ENCODE measurements at regions not wholly inside any gene's neighbourhood (a gene's known extent, or its start where the extent isn't known, plus 50 kb on each side); places are given as distances from the start of the nearest gene placed in this dataset.

DNA sequence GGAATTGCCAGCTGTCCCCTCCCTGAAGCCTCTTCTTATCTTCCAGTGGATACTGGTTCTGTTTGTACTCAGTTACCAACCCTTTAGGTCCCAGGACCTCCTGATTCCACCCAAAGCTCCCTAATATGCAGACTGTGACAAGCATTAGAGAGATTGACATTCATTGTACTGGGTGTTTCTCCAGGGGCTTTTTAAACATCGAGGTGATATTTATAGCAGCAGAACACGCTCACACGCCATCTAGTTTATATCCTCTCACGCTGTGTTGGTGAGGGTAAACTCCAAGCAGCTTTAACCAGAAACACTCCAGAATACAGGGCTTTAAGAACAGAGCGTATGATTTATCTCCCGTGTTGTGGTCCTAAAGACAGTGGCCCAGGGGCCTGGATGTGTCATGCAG lies 238.4 kb downstream of the IRF8 start:
- Histone ChIP-seq H3K4me3 (ENCODE audit: low read length) (no peak overlapping the region), H3K4me1 (ENCODE audit: control insufficient read depth, insufficient read depth, low read length) (no peaks in the 10 kb centered on the region), H3K27me3 (ENCODE audit: control insufficient read depth, insufficient read depth, low read length) (peaks cover 34% of the 10 kb centered on the region), H3K36me3 (ENCODE audit: control insufficient read depth, insufficient read depth, low read length) (no peaks in the 10 kb centered on the region), H3K9me3 (replicated peaks; ENCODE audit: control insufficient read depth, low read depth, low read length) (peaks cover 2% of the 10 kb centered on the region), H3K27ac (ENCODE audit: low read length) (no peak overlapping the region)
- 80% methylated on average over 1 of the region's 6 CpGs for WGBS (ENCODE audit: insufficient coverage)
- DNase-seq: no peak

DNA sequence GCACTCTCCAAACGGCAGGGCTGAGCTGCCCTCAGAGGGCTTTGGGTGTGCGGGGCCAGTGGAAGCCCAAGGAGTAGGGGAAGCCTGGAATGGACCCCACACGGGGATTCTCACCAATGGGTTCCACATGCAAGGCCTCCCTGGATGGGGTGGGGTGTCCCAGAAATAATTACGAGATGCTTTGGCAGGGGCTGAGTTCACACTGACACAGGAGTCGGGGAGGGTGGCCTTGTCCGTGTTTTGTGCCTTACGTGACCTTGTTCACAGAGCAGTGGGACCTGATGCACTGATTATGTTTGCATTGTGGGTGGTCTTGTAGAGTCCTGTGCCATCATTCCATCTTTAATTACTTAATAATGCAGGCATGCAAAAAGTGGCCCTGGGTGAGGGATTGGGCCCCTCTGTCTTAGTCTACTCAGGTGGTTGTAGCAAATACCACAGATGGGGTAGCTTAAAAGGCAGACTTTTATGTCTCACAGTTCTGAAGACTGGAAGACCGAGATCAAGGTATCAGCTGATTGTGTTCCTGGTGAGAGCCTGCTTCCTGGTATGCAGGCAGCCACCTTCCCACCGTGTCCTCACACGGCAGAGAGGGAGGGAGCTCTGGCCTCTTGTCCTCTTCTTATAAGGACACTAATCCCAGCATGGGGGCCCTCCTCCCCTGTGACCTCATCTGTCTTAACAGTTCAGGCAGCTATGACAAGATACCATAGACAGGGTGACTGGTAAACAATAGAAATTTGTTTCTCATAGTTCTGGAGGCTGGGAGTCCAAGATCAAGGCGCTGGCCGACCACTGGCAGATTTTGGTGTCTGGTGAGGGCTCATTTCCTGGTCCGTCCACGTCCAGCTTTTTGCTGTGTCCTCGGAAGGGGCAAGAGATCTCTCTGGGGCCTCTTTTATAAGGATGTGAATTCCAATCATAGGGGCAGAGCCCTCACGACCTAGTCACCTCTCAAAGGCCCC lies 239.4 kb downstream of the IRF8 start:
- 65% methylated on average over 8 of the region's 16 CpGs for WGBS (ENCODE audit: insufficient coverage)
- H3K36me3 ChIP-seq (ENCODE audit: control insufficient read depth, insufficient read depth, low read length): no peaks in the 10 kb centered on the region
- no peaks in the 10 kb centered on the region for H3K4me1 ChIP-seq (ENCODE audit: control insufficient read depth, insufficient read depth, low read length)
- peaks cover 33% of the 10 kb centered on the region for H3K27me3 ChIP-seq (ENCODE audit: control insufficient read depth, insufficient read depth, low read length)
- peaks cover 2% of the 10 kb centered on the region for H3K9me3 ChIP-seq (replicated peaks; ENCODE audit: control insufficient read depth, low read depth, low read length)
- H3K27ac ChIP-seq (ENCODE audit: low read length): no peak overlapping the region
- DNase-seq: no peak
- no peak overlapping the region for H3K4me3 ChIP-seq (ENCODE audit: low read length)

DNA sequence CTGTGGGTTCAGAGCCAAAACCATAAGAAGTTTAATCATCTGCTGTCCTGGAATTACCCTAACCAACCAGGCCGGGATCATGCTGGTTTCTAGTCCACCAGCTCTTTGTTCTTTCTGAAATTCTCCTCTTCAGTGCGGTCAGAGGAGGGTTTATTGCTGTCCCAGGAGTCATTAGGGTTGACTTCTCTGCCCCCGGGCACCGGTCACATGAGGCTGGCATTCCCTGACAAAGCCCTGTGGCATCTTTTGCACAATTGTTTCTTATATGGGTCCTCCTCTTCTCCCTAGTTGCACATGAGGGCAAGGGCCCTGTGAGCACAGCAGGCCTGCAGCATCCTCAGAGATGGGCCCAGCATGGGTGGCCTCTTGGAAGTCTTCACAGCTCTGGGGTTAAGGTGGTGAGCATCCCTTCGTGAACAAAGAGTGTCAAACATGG lies 243.9 kb downstream of the IRF8 start:
- H3K4me1 ChIP-seq (ENCODE audit: control insufficient read depth, insufficient read depth, low read length): no peaks in the 10 kb centered on the region
- DNase-seq: no peak
- H3K36me3 ChIP-seq (ENCODE audit: control insufficient read depth, insufficient read depth, low read length): no peaks in the 10 kb centered on the region
- 78% methylated on average over 4 of the region's 5 CpGs for WGBS (ENCODE audit: insufficient coverage)
- peaks cover 14% of the 10 kb centered on the region for H3K27me3 ChIP-seq (ENCODE audit: control insufficient read depth, insufficient read depth, low read length)
- no peak overlapping the region for H3K4me3 ChIP-seq (ENCODE audit: low read length)
- no peaks in the 10 kb centered on the region for H3K9me3 ChIP-seq (replicated peaks; ENCODE audit: control insufficient read depth, low read depth, low read length)
- H3K27ac ChIP-seq (ENCODE audit: low read length): no peak overlapping the region

DNA sequence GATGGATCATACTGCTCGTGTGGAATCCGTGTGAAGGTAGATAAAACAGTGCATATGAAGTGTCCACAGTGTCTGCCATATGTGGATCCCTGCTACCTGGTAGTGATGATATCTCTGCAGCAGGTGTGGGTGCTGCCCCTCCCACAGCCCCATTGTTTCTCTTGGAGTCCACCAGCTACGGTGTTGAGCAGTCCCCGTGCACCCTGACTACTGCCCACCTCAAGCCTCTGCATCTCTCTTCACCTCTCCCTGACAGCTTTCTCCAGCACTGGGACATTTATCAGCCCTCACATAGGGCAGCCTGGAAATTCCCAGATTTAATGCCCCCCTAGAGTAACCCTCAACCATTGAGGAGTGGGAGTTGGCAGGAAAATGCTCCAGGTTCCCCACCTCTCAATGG lies 244.7 kb downstream of the IRF8 start:
- H3K27ac ChIP-seq (ENCODE audit: low read length): no peak overlapping the region
- H3K27me3 ChIP-seq (ENCODE audit: control insufficient read depth, insufficient read depth, low read length): peaks cover 8% of the 10 kb centered on the region
- no peaks in the 10 kb centered on the region for H3K36me3 ChIP-seq (ENCODE audit: control insufficient read depth, insufficient read depth, low read length)
- 72% methylated on average over 2 of the region's 4 CpGs for WGBS (ENCODE audit: insufficient coverage)
- DNase-seq: no peak
- H3K4me1 ChIP-seq (ENCODE audit: control insufficient read depth, insufficient read depth, low read length): no peaks in the 10 kb centered on the region
- no peaks in the 10 kb centered on the region for H3K9me3 ChIP-seq (replicated peaks; ENCODE audit: control insufficient read depth, low read depth, low read length)
- no peak overlapping the region for H3K4me3 ChIP-seq (ENCODE audit: low read length)

DNA sequence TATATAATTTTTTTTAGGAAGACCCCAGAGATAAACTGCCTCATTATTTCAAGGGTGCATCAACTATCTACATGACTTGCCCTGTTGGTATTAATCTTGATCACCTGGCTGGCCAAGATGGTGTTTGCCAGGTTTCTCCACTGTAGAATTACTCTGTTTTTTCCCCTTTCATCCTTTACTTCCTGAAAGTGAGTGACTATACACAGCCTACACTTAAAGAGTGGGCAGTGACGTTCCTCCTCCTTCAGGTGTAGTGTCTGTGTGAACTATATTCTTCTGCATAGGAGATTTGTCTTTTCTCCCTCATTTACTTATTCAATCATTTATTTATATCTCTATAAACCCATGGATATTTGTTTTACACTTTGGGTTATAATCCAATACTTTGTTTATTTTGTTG lies 246.7 kb downstream of the IRF8 start:
- Histone ChIP-seq H3K36me3 (ENCODE audit: control insufficient read depth, insufficient read depth, low read length) (no peaks in the 10 kb centered on the region), H3K4me3 (ENCODE audit: low read length) (no peak overlapping the region), H3K27ac (ENCODE audit: low read length) (no peak overlapping the region), H3K9me3 (replicated peaks; ENCODE audit: control insufficient read depth, low read depth, low read length) (no peaks in the 10 kb centered on the region), H3K27me3 (ENCODE audit: control insufficient read depth, insufficient read depth, low read length) (peaks cover 11% of the 10 kb centered on the region), H3K4me1 (ENCODE audit: control insufficient read depth, insufficient read depth, low read length) (no peaks in the 10 kb centered on the region)
- DNase-seq: no peak
- no CpG with 5 or more reads among the region's 1 CpG for WGBS (ENCODE audit: insufficient coverage)

DNA sequence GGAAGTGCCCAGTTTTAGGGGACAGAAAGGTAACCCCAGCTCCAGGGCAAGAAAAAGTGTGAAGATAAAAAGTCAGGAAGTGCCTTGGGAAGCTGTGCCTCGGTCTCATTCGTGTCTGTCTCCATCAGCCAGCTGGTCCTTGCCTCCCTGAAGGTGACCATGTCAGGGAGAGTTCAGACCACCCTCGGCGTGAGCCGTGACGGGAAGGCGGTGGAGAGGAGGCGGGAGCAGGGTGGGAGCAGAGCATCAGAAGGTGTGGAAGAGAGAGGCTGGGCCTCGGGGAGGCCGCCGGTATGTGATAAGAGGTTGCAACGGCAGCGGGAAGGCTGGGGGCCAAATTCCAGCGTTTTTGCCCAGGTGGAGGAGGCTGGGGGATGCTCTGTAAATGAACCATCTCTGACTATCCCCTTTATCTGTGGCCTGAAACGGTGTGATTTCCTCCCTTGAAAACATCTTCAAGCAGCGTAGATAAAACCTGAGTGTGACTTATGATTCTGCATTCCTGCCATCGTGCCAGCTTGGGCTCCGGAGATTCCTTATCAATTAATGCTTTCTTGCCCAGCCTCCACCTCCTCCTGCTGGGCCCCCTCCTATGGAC lies 251.8 kb downstream of the IRF8 start:
- Histone ChIP-seq H3K27ac (ENCODE audit: low read length) (no peak overlapping the region), H3K27me3 (ENCODE audit: control insufficient read depth, insufficient read depth, low read length) (peaks cover 28% of the 10 kb centered on the region), H3K4me1 (ENCODE audit: control insufficient read depth, insufficient read depth, low read length) (peaks cover 2% of the 10 kb centered on the region), H3K36me3 (ENCODE audit: control insufficient read depth, insufficient read depth, low read length) (no peaks in the 10 kb centered on the region), H3K9me3 (replicated peaks; ENCODE audit: control insufficient read depth, low read depth, low read length) (no peaks in the 10 kb centered on the region), H3K4me3 (ENCODE audit: low read length) (no peak overlapping the region)
- no peak for DNase-seq
- 75% methylated on average over 8 of the region's 18 CpGs for WGBS (ENCODE audit: insufficient coverage)

DNA sequence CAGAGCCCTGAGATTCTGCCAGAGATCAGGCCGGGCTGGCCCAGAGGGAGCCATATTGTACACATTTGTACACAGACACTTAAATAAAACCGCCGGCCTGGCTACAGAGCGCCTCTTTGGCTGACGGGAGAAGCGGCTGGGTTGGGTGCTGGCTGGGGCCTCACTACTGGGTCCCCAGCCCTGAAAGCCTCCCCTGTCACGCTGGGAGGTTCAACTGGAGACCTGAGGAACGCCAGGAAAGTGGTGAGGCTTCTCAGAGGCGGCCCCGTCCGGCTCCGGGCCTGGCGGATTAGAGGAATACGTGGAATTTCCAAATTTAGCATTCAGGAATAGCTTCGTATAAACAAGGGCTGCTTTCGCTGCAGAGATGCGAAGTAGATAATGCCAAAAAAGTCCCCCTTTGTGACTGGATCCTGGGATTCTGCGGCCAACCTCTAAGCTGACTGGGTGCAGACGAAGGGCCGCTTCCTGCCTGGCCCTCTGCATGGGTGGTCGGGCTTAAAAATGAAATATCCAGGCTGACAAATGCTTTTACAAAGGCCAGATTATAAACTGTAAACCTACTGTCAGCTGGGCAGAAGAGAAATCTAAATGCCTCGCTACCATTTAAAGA lies 252.4 kb downstream of the IRF8 start:
- Histone ChIP-seq H3K27ac (ENCODE audit: low read length) (no peak overlapping the region), H3K4me1 (ENCODE audit: control insufficient read depth, insufficient read depth, low read length) (peaks cover 2% of the 10 kb centered on the region), H3K4me3 (ENCODE audit: low read length) (no peak overlapping the region), H3K27me3 (ENCODE audit: control insufficient read depth, insufficient read depth, low read length) (peaks cover 32% of the 10 kb centered on the region), H3K36me3 (ENCODE audit: control insufficient read depth, insufficient read depth, low read length) (no peaks in the 10 kb centered on the region), H3K9me3 (replicated peaks; ENCODE audit: control insufficient read depth, low read depth, low read length) (no peaks in the 10 kb centered on the region)
- DNase-seq: peak; percentile 58
- 48% methylated on average over 17 of the region's 22 CpGs for WGBS (ENCODE audit: insufficient coverage)

DNA sequence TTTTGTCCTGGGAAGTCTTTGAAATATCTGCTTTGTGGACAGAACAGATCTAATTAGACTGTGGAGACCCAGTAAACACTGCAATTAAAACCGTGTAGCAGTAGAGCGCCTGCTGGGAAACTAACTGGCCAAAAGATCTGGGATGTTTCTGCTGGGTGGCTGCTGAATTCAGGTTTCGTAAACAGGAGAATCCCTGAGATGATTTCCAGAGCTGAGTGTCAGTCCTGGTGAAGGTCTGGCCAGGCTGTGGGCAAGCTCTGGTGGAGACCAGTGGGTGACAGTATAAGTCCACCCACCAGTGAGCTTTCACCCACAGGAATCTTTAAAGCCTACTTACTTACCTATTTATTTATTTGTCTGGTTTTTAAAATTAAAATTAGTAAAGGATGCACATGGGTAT lies 257.2 kb downstream of the IRF8 start:
- Histone ChIP-seq H3K9me3 (replicated peaks; ENCODE audit: control insufficient read depth, low read depth, low read length) (no peaks in the 10 kb centered on the region), H3K4me3 (ENCODE audit: low read length) (no peak overlapping the region), H3K27ac (ENCODE audit: low read length) (no peak overlapping the region), H3K27me3 (ENCODE audit: control insufficient read depth, insufficient read depth, low read length) (peaks cover 27% of the 10 kb centered on the region), H3K36me3 (ENCODE audit: control insufficient read depth, insufficient read depth, low read length) (no peaks in the 10 kb centered on the region), H3K4me1 (ENCODE audit: control insufficient read depth, insufficient read depth, low read length) (peaks cover 2% of the 10 kb centered on the region)
- WGBS (ENCODE audit: insufficient coverage): 54% methylated on average over 3 of the region's 3 CpGs
- no peak for DNase-seq

DNA sequence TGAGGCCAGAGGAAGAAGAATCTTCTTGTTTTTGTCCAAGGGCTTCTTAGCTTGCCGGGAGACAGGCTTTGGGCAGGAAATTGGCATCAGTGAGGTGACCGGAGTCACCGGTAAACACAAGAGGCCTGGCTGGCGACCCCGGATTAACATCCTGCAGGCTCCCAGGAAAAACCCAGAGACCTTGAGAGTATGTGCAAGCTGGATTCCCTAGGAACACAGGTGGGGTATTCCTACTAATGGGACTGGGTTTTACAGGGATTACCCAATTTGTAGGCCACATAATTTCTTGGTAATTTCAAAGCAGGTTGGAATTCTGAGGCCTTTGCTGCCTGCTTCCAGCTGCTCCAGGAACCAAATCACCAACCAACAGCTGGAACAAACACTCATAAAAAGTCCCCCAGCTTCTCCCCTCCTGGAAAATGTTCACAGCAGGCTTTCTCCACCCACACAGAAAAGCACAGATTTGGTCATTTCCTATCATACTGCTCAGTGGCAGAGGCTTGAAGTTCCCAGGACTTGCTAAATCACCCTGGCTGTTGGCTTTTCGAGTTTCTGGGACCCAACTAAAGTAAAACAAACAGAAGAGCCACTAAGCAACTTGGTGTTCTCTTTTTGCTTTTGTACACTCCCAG lies 258.8 kb downstream of the IRF8 start:
- Histone ChIP-seq H3K27me3 (ENCODE audit: control insufficient read depth, insufficient read depth, low read length) (peaks cover 23% of the 10 kb centered on the region), H3K27ac (ENCODE audit: low read length) (no peak overlapping the region), H3K4me3 (ENCODE audit: low read length) (no peak overlapping the region), H3K9me3 (replicated peaks; ENCODE audit: control insufficient read depth, low read depth, low read length) (no peaks in the 10 kb centered on the region), H3K4me1 (ENCODE audit: control insufficient read depth, insufficient read depth, low read length) (no peaks in the 10 kb centered on the region), H3K36me3 (ENCODE audit: control insufficient read depth, insufficient read depth, low read length) (no peaks in the 10 kb centered on the region)
- WGBS (ENCODE audit: insufficient coverage): 23% methylated on average over 6 of the region's 6 CpGs
- DNase-seq: peak; percentile 22

All from muscle of leg (tissue), 3 donors.